Amygdala (tissue), 56 donors: ENCODE measurements at regions not wholly inside any gene's neighbourhood (a gene's known extent, or its start where the extent isn't known, plus 50 kb on each side); places are given as distances from the start of the nearest gene placed in this dataset.

ENCODE experiments used
- DNase-seq, 56 donors: peaks; one replicate each; lab custom pipeline; 2025; lab: John Stamatoyannopoulos, UW

- DNase-seq = no peak
These were observed 232.3 kb upstream of the IRX2 start for GRCh38 chr5:2983583-2984300.

GRCh38 chr5:2981652-2982051, 230.2 kb upstream of the IRX2 start:
- DNase-seq = no peak

DNA sequence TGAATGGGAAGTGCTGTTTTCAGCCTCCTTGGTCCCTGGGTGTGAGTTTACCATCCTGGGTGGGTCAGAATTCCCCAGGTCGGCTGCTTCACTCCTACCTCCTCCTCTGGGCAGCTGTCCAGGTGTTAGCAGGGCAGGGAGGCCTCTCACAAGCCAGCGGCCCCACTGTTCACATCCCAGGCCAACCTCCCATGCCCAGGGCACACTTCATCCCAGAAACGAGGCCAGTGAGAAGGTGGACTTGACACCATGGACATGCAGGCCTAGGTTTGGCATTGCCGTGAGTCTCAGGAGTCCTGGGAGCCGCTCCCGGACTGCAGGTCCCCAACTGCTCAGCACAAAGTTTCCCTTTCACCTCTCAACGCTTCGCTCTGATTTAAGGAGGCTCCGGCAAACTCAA, 229.6 kb upstream of the IRX2 start:
- no peak for DNase-seq

DNA sequence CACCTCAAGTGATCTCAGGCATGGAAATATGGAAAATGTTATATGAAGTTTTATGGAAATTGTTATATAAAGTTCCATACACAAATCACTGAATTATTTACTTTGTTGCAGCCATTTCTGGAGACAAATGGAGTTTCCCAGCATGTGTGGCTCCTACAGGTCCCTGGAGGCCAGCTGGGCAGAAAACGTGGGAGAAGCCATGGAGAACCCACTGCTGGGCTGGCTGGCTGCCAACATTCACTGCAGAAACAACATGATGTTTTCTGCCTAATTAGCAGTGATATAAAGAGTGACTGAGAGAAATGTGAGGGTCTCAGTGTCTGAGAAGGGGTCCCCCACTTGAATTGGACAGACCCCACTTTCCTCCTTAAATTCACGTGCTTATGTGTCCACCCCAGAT, 208.8 kb upstream of the IRX2 start:
- DNase-seq = no peak

DNA sequence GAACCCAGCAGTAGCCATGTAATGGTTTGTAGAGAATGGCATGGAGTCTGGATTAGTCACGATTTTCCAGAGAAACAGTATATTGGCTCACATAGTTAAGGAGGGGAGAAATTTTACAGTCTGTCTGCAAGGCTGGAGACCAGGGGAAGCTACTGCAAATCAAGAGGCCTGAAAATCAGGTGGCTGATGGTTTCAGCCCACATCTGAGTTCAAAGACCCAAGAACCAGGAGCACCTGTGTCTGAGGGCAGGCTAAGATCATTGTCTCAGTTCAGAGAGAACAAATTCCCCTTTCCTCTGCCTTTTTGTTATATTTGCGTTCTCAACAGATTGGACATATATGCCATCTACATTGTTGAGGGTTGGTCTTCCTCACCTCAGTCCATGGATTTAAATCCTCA, 207.5 kb upstream of the IRX2 start:
- DNase-seq = no peak

GRCh38 chr5:2948875-2949274, 197.4 kb upstream of the IRX2 start:
- no peak for DNase-seq

GRCh38 chr5:2946315-2946714, 194.8 kb upstream of the IRX2 start:
- no peak for DNase-seq

GRCh38 chr5:2936413-2936812, 184.9 kb upstream of the IRX2 start:
- DNase-seq = no peak

- DNase-seq = no peak
These were observed 178.3 kb upstream of the IRX2 start for GRCh38 chr5:2929779-2930178.

GRCh38 chr5:2921651-2922050, 170.2 kb upstream of the IRX2 start:
- DNase-seq = no peak

GRCh38 chr5:2921176-2921575, 169.7 kb upstream of the IRX2 start:
- DNase-seq = no peak

DNA sequence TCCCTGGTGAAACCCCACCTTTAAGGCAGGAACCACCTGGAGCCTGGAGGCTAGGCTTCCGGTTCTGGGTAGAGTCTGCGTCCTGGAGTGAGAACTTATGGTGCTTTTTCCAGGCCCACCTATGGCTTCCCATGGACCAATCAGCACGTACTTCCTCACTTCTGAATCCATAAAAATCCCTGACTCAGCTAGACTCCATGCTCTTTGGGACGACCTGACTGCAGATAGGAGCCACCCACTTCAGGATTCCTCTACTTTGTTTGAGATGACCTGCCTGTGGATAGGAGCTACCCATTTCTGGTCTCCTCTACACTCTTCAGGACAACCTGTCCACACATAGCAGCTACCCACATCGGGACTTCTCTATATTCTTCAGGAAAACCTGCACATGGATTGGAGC, 168.8 kb upstream of the IRX2 start:
- DNase-seq = no peak

- DNase-seq = no peak
These were observed 168.0 kb upstream of the IRX2 start for GRCh38 chr5:2919310-2920018.

DNA sequence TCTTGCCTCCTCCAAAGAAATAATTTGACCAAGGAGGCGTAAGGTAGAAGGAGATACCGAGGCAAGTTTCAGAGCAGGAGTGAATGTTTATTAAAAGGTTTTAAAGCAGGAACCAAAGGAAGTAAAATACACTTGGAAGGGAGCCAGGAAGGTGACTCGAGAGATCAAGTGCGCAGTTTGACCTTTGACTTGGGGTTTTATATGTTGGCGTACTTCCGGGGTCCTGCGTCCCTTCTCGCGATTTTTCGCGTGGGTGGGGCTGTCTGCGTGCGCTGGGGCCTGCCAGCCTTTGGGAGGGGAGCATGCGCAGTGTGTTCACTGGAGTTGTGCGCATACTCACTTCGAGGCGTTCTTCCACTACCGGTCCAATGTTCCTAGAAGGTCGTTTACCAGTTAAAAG, 166.0 kb upstream of the IRX2 start:
- DNase-seq = no peak

DNA sequence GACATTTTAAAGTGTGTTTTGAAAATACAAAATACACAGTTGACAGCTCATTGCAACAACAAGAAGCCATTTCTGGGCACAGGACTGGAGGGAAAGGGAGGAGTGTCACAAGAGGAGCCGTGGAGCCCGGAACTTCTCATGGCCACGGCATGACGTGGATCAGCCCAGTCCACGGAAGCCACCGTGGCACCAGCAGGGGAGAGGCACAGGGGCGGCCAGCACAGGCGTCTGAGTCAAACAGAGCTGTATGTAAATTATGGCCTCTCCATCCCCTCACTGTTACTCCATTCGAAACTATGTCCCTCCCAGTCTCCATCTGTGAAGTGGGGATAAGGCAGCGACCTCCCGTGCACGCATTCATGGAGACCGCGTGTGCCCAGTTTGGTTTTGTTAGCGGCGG, 165.6 kb upstream of the IRX2 start:
- DNase-seq = no peak

DNA sequence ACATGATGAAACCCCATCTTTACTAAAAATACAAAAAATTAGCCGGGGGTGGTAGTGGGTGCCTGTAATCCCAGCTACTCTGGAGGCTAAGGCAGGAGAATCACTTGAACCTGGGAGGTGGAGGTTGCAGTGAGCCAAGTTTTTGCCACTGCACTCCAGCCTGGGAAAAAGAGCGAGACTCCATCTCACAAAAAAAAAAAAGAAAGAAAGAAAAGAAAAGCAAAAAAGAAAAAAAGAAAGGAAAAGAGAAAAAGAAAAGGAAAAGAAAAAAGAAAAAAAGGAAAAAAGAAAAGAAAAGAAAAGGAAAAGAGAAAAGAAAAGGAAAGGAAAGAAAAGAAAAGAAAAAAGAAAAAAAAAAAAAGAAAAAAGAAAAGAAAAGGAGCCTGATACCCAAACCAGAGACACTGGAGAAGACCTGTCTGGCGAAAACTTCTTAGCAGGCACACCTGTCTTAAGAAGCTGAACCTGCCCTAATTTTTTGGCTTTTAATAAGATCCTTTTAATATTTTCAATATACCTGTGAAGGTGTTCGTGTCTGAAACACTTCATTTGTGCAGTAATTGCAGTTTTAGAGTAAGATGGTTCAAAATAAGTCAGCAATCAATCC, 164.7 kb upstream of the IRX2 start:
- DNase-seq = no peak

- no peak for DNase-seq
These were observed 163.6 kb upstream of the IRX2 start for GRCh38 chr5:2914981-2915484.

GRCh38 chr5:2914022-2914661, 162.7 kb upstream of the IRX2 start:
- DNase-seq = no peak

DNA sequence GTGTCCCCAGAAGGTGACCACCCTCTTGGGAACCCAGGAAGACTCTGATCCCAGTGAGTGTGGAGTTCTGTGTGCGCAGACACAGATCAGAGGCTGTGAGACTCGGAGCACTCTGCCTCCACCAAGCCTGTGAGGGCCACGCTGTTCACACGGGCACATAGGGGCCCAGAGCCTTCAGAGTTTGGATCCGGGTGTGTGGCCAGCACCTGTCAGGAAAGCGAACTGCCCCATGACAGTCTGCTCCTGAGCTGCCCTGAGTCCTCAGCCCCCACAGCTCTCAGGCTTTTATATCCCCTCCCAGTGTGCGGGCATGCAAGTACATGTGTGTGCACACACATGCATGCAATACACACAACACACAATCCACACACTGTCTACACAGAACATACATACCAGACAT, 161.8 kb upstream of the IRX2 start:
- no peak for DNase-seq

GRCh38 chr5:2912741-2913140, 161.3 kb upstream of the IRX2 start:
- no peak for DNase-seq

GRCh38 chr5:2910401-2911175, 159.1 kb upstream of the IRX2 start:
- DNase-seq = no peak
